ENCODE measurements at regions not wholly inside any gene's neighbourhood (a gene's known extent, or its start where the extent isn't known, plus 50 kb on each side); places are given as distances from the start of the nearest gene placed in this dataset.

DNA sequence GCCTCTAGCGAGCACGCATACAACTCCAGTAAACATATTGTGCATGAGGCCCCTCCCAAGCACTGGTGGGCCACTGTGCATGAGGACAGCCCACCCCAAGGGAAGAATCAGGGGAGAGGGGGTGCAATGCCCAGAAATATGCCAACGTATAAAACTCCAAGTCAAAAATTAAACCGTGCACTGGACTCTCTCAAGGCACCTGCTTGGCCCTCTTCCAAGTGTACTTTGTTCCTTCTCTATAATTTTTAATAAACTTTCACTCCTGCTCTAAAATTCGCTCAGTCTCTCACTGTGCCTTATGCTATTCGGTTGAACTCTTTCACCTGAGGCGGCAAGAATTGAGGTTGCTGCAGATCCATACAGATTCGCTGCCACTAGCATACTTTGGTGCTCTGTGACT is 465.3 kb upstream of the TENM4 start:
- intact Hi-C loops (cut with micrococcal nuclease; ENCODE audit: unreplicated experiment) (no loop called here), in situ Hi-C loops (cut with HindIII; ENCODE audit: low pct_unique_long_range_greater_than_20kb, low sequenced_read_pairs) (no loop called here)
- ChIA-PET POLR2A (no interaction called here), CTCF (no interaction called here)
- no peak for ATAC-seq
- H3K9me3 ChIP-seq (ENCODE audit: control insufficient read depth, insufficient read depth, low read depth, low read length) = no peaks in the 10 kb centered on the region
- no TSS peak for BruUV-seq (replicated peaks)
- TF ChIP-seq, protein P1, sequence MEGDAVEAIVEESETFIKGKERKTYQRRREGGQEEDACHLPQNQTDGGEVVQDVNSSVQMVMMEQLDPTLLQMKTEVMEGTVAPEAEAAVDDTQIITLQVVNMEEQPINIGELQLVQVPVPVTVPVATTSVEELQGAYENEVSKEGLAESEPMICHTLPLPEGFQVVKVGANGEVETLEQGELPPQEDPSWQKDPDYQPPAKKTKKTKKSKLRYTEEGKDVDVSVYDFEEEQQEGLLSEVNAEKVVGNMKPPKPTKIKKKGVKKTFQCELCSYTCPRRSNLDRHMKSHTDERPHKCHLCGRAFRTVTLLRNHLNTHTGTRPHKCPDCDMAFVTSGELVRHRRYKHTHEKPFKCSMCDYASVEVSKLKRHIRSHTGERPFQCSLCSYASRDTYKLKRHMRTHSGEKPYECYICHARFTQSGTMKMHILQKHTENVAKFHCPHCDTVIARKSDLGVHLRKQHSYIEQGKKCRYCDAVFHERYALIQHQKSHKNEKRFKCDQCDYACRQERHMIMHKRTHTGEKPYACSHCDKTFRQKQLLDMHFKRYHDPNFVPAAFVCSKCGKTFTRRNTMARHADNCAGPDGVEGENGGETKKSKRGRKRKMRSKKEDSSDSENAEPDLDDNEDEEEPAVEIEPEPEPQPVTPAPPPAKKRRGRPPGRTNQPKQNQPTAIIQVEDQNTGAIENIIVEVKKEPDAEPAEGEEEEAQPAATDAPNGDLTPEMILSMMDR (IDR thresholded peaks at IDR 0.05) = no peak
- TF ChIP-seq POLR2AphosphoS5 (IDR thresholded peaks at IDR 0.05; ENCODE audit: low read depth, low read length) (no peak), SIN3A (IDR thresholded peaks at IDR 0.05; ENCODE audit: borderline replicate concordance, insufficient read depth, low read depth, low read length) (no peak), TCF7L2 (IDR thresholded peaks at IDR 0.05; ENCODE audit: low read depth, low read length) (no peak)
- TF ChIP-seq, protein P2, sequence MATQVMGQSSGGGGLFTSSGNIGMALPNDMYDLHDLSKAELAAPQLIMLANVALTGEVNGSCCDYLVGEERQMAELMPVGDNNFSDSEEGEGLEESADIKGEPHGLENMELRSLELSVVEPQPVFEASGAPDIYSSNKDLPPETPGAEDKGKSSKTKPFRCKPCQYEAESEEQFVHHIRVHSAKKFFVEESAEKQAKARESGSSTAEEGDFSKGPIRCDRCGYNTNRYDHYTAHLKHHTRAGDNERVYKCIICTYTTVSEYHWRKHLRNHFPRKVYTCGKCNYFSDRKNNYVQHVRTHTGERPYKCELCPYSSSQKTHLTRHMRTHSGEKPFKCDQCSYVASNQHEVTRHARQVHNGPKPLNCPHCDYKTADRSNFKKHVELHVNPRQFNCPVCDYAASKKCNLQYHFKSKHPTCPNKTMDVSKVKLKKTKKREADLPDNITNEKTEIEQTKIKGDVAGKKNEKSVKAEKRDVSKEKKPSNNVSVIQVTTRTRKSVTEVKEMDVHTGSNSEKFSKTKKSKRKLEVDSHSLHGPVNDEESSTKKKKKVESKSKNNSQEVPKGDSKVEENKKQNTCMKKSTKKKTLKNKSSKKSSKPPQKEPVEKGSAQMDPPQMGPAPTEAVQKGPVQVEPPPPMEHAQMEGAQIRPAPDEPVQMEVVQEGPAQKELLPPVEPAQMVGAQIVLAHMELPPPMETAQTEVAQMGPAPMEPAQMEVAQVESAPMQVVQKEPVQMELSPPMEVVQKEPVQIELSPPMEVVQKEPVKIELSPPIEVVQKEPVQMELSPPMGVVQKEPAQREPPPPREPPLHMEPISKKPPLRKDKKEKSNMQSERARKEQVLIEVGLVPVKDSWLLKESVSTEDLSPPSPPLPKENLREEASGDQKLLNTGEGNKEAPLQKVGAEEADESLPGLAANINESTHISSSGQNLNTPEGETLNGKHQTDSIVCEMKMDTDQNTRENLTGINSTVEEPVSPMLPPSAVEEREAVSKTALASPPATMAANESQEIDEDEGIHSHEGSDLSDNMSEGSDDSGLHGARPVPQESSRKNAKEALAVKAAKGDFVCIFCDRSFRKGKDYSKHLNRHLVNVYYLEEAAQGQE (IDR thresholded peaks at IDR 0.05; ENCODE audit: insufficient read depth in 1 of 2, low read depth in 2 of 2, low read length in 1 of 2) = no peak
- no peak overlapping the region for H3K27ac ChIP-seq (ENCODE audit: low read length)
- H3K36me3 ChIP-seq (ENCODE audit: control insufficient read depth, insufficient read depth, low read length) = no peaks in the 10 kb centered on the region
- no peaks in the 10 kb centered on the region for H3K27me3 ChIP-seq (ENCODE audit: control insufficient read depth, insufficient read depth, low read length)
- no peak for DNase-seq (ENCODE audit: low read depth, low spot score)
- H3K4me3 ChIP-seq (ENCODE audit: low read depth in 2 of 2, low read length in 2 of 2) = no peak overlapping the region
- no peaks in the 10 kb centered on the region for H3K4me1 ChIP-seq (ENCODE audit: control insufficient read depth, insufficient read depth, low read length)

DNA sequence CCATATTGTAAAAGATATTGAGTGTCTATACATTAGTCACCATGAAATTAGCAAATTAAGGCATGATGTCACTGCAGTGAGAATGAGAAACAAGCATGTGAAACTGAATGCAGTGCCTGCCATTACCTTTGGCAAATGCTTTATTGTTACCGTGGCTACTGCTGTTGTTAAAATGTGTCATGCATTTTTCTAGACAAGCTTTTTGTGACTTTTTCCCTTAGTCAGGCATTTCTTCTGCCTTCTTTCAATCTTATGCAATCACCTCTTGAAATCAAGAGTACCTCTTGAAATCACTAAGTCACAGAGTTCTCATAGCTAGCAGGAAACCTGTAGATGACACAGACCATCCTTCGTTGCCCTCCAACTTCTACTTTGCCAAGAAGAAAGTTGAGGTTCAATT is 461.7 kb upstream of the TENM4 start:
- DNase-seq (ENCODE audit: low read depth, low spot score) (no peak), ATAC-seq (no peak)
- H3K27ac ChIP-seq (ENCODE audit: low read length) = no peak overlapping the region
- H3K4me3 ChIP-seq (ENCODE audit: low read depth in 2 of 2, low read length in 2 of 2) = no peak overlapping the region
- H3K36me3 ChIP-seq (ENCODE audit: control insufficient read depth, insufficient read depth, low read length) = no peaks in the 10 kb centered on the region
- no peaks in the 10 kb centered on the region for H3K9me3 ChIP-seq (ENCODE audit: control insufficient read depth, insufficient read depth, low read depth, low read length)
- in situ Hi-C loops (cut with HindIII; ENCODE audit: low pct_unique_long_range_greater_than_20kb, low sequenced_read_pairs) = no loop called here
- CTCF ChIA-PET = no interaction called here
- intact Hi-C loops (cut with micrococcal nuclease; ENCODE audit: unreplicated experiment) = loop anchor here (5.0 kb wide), 1 partner anchor 845 kb away; no protein-coding TSS in a partner anchor
- BruUV-seq (replicated peaks) = no TSS peak
- H3K27me3 ChIP-seq (ENCODE audit: control insufficient read depth, insufficient read depth, low read length) = no peaks in the 10 kb centered on the region
- TF ChIP-seq, protein P2 (IDR thresholded peaks at IDR 0.05; ENCODE audit: insufficient read depth in 1 of 2, low read depth in 2 of 2, low read length in 1 of 2) = no peak
- no peak for TF ChIP-seq POLR2AphosphoS5 (IDR thresholded peaks at IDR 0.05; ENCODE audit: low read depth, low read length)
- TF ChIP-seq TCF7L2 (IDR thresholded peaks at IDR 0.05; ENCODE audit: low read depth, low read length) = no peak
- no peak for TF ChIP-seq SIN3A (IDR thresholded peaks at IDR 0.05; ENCODE audit: borderline replicate concordance, insufficient read depth, low read depth, low read length)
- TF ChIP-seq, protein P1 (IDR thresholded peaks at IDR 0.05) = no peak
- no peaks in the 10 kb centered on the region for H3K4me1 ChIP-seq (ENCODE audit: control insufficient read depth, insufficient read depth, low read length)
- POLR2A ChIA-PET = no interaction called here

All from Panc1 (cell line).